ENCODE measurements at regions not wholly inside any gene's neighbourhood (a gene's known extent, or its start where the extent isn't known, plus 50 kb on each side); places are given as distances from the start of the nearest gene placed in this dataset.

DNA sequence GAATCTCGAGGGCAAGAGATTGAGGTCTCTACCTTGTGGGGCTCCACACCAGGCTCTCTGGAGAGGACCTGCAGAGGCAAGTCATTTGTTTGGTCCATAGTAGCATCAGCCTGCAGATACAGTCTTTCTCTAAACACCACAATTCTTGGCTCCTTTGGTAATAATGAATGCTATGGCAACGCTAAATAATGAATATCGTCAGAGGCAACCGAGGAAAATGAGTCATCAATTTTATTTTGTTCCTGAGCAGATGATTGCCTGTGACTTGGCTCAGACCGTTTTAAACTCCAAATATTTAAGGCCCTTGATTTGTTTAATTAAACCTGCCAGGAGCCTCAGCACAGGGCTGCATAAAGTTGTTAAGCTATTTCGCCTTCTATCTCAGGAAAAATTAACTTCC lies 924.1 kb upstream of the TMEM132C start:
- no peak for TF ChIP-seq POLR2A (IDR thresholded peaks at IDR 0.05)
- TF ChIP-seq, protein P1, sequence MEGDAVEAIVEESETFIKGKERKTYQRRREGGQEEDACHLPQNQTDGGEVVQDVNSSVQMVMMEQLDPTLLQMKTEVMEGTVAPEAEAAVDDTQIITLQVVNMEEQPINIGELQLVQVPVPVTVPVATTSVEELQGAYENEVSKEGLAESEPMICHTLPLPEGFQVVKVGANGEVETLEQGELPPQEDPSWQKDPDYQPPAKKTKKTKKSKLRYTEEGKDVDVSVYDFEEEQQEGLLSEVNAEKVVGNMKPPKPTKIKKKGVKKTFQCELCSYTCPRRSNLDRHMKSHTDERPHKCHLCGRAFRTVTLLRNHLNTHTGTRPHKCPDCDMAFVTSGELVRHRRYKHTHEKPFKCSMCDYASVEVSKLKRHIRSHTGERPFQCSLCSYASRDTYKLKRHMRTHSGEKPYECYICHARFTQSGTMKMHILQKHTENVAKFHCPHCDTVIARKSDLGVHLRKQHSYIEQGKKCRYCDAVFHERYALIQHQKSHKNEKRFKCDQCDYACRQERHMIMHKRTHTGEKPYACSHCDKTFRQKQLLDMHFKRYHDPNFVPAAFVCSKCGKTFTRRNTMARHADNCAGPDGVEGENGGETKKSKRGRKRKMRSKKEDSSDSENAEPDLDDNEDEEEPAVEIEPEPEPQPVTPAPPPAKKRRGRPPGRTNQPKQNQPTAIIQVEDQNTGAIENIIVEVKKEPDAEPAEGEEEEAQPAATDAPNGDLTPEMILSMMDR (IDR thresholded peaks at IDR 0.05 in 4 of 5, conservative IDR thresholded peaks at IDR 0.05 in 1 of 5) = no peak

DNA sequence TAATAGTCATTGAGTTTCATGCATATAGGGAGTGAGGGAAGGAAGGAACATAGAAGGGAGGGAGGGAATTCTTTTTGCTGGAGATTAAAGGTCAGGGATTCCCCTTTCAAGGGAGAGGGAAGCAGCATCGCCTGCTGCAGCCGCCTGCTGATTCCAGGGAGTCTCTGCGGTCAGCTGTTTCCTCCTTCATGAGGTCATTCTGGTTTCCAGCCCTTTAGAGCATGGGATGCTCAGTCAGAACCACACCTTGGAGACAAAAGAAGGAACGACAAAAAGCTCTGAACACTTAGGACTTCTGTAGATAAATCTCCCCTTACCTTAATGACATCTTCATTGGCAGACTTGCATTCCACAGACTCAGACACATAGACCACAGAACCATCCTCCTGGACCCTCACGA lies 923.0 kb upstream of the TMEM132C start:
- Histone ChIP-seq H3K9me3 (no peaks in the 10 kb centered on the region), H3K27me3 (no peaks in the 10 kb centered on the region), H3K4me1 (no peaks in the 10 kb centered on the region), H3K4me3 (no peak overlapping the region), H3K36me3 (no peaks in the 10 kb centered on the region), H3K27ac (no peak overlapping the region)
- TF ChIP-seq, protein P1 (IDR thresholded peaks at IDR 0.05 in 4 of 5, conservative IDR thresholded peaks at IDR 0.05 in 1 of 5) = no peak
- no peak for TF ChIP-seq POLR2A (IDR thresholded peaks at IDR 0.05)
- no peak for DNase-seq
- intact Hi-C loops (cut with DNase I; ENCODE audit: low total_unique reads) = no loop called here
- in situ Hi-C loops (cut with MboI; ENCODE audit: low sequenced_read_pairs in 4 of 4) = no loop called here
- no peak for ATAC-seq

More for the DNA sequence above, 924.1 kb upstream of the TMEM132C start:
- Histone ChIP-seq H3K27ac (no peak overlapping the region), H3K9me3 (no peaks in the 10 kb centered on the region), H3K27me3 (no peaks in the 10 kb centered on the region), H3K4me1 (no peaks in the 10 kb centered on the region), H3K4me3 (no peak overlapping the region), H3K36me3 (no peaks in the 10 kb centered on the region)
- in situ Hi-C loops (cut with MboI; ENCODE audit: low sequenced_read_pairs in 4 of 4) = no loop called here
- ATAC-seq (no peak), DNase-seq (no peak)
- intact Hi-C loops (cut with DNase I; ENCODE audit: low total_unique reads) = no loop called here

DNA sequence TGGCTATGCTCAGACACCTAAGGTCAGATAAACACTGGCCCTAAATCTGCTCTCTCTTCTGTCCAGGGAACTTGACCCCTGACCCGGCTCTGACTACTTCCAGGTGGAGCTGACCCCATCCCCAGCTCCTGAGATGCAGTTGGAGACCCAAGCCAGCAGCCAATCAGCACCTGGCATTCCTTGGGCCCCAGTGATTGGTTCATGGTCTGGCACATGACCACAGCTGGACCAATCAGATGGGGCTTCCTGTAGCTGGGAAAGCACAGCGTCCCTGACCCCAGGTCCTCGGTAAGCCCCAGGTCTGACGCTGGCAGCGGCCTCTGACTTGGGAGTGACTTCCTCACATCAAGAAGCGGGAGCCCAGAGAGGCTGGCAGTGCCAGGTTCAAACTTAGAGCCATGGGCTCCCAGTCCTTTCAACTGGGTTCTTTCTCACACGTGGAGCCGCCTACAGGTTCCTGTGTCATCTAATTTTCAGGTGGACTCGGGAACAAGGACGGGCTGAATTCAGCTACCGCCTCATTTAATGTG lies 915.4 kb upstream of the TMEM132C start:
- no peak for ATAC-seq
- intact Hi-C loops (cut with DNase I; ENCODE audit: low total_unique reads) (no loop called here), in situ Hi-C loops (cut with MboI; ENCODE audit: low sequenced_read_pairs in 4 of 4) (no loop called here)
- Histone ChIP-seq H3K4me3 (no peak overlapping the region), H3K9me3 (no peaks in the 10 kb centered on the region), H3K4me1 (no peaks in the 10 kb centered on the region), H3K27me3 (no peaks in the 10 kb centered on the region), H3K36me3 (no peaks in the 10 kb centered on the region), H3K27ac (no peak overlapping the region)
- no peak for DNase-seq
- TF ChIP-seq POLR2A (IDR thresholded peaks at IDR 0.05) = no peak
- TF ChIP-seq, protein P1 (IDR thresholded peaks at IDR 0.05 in 4 of 5, conservative IDR thresholded peaks at IDR 0.05 in 1 of 5) = no peak

DNA sequence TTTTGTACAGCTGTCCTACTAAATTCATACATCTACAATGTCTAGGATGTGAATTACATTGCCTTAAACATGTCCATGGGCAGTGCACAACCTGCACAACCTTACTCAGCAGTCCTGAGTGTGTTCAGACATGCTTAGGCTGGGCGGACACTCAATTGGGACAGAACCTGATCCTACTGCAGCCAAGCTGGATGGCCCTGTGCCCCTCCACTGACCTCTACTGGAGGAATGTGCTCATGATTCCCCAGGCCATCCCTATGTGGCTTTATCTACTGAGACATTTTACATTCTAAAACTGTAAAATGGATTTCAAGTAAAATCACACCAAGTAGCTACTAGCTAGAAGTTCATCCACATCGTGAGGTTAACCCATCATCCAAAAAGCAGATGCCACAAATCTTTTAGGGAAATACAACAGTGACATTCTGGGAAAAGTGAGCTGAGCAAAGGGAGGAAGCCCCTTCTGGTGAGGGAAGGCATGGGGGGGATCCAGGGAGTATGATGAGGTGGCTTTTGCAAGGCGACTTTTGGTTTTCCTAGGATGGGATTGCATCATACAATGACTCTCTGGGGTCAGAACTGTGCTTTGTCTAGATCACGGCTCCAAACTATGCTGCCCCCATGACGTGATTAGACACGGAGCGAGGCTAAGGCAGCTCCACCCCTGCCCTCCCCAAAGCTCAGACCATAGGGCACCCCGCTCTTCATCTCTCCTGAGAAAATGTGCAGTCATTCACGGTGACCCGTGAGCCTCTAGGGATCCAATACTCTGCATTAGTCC lies 911.7 kb upstream of the TMEM132C start:
- H3K4me1 ChIP-seq = no peaks in the 10 kb centered on the region
- H3K36me3 ChIP-seq = no peaks in the 10 kb centered on the region
- DNase-seq = no peak
- intact Hi-C loops (cut with DNase I; ENCODE audit: low total_unique reads) = no loop called here
- no peak overlapping the region for H3K27ac ChIP-seq
- TF ChIP-seq, protein P1 (IDR thresholded peaks at IDR 0.05 in 4 of 5, conservative IDR thresholded peaks at IDR 0.05 in 1 of 5) = no peak
- no peaks in the 10 kb centered on the region for H3K27me3 ChIP-seq
- ATAC-seq = no peak
- H3K9me3 ChIP-seq = no peaks in the 10 kb centered on the region
- H3K4me3 ChIP-seq = no peak overlapping the region
- in situ Hi-C loops (cut with MboI; ENCODE audit: low sequenced_read_pairs in 4 of 4) = no loop called here

All from gastrocnemius medialis (tissue), 4 donors.